T-helper 17 cell (primary cell): ENCODE measurements at regions not wholly inside any gene's neighbourhood (a gene's known extent, or its start where the extent isn't known, plus 50 kb on each side); places are given as distances from the start of the nearest gene placed in this dataset.
"Not testable (repeated sequence)": the region's sequence is repeated elsewhere in the genome, so short reads cannot be mapped to it uniquely, and the experiment has no call there.

Experiments
- ATAC-seq: fragments of 150-1000 bp; cut with Tn5 transposase; 2 replicates; pipeline ENCODE4 v1.10.0; 2021; ENCODE audit warnings: mild to moderate bottlenecking, moderate library complexity
- DNase-seq, 3 donors: peaks; one replicate each; pipeline versions ENCODE4 v3.0.0 to v3.0.0-alpha.2; 2020 to 2021
- H3K9me3 ChIP-seq: one replicate; pipeline ENCODE4 v1.7.0; 2013; ENCODE audit warnings: low read length, mild to moderate bottlenecking; ENCODE audit not compliant: control insufficient read depth, poor library complexity, severe bottlenecking
- H3K27ac Mint-ChIP-seq: one replicate; pipeline ENCODE4 v1.8.0; 2022; ENCODE audit warnings: mild to moderate bottlenecking, moderate library complexity, mixed read lengths
- H3K27me3 Mint-ChIP-seq: one replicate; pipeline ENCODE4 v1.8.0; 2022; ENCODE audit warnings: mixed read lengths
- H3K36me3 Mint-ChIP-seq: one replicate; pipeline ENCODE4 v1.8.0; 2022; ENCODE audit warnings: low read depth, mixed read lengths
- H3K4me1 Mint-ChIP-seq: one replicate; pipeline ENCODE4 v1.8.0; 2022; ENCODE audit warnings: mild to moderate bottlenecking, mixed read lengths
- H3K4me3 Mint-ChIP-seq: one replicate; pipeline ENCODE4 v1.8.0; 2022; ENCODE audit warnings: mild to moderate bottlenecking, moderate library complexity, mixed read lengths

- ATAC-seq (no peak), DNase-seq (no peak)
- Mint-ChIP-seq H3K27me3 (no peaks in the 10 kb centered on the region), H3K36me3 (no peaks in the 10 kb centered on the region), H3K27ac (no peak overlapping the region), H3K4me1 (no peaks in the 10 kb centered on the region), H3K4me3 (no peak overlapping the region)
- H3K9me3 ChIP-seq = no peaks in the 10 kb centered on the region
These were observed 1205.9 kb downstream of the AACS start for GRCh38 chr12:126271159-126271558.

- no peak overlapping the region for H3K27ac Mint-ChIP-seq
- no peak overlapping the region for H3K4me3 Mint-ChIP-seq
- DNase-seq (no peak), ATAC-seq (no peak)
- no peaks in the 10 kb centered on the region for H3K27me3 Mint-ChIP-seq
- peaks cover 3% of the 10 kb centered on the region for H3K9me3 ChIP-seq
- H3K4me1 Mint-ChIP-seq = no peaks in the 10 kb centered on the region
- H3K36me3 Mint-ChIP-seq = no peaks in the 10 kb centered on the region
These were observed 1217.5 kb downstream of the AACS start for GRCh38 chr12:126282691-126283090.

- H3K27me3 Mint-ChIP-seq = no peaks in the 10 kb centered on the region
These were observed 1221.0 kb downstream of the AACS start for GRCh38 chr12:126286203-126286602.

GRCh38 chr12:126290456-126290855 lies 1225.2 kb downstream of the AACS start:
- Mint-ChIP-seq H3K27me3 (no peaks in the 10 kb centered on the region), H3K4me1 (no peaks in the 10 kb centered on the region), H3K36me3 (no peaks in the 10 kb centered on the region), H3K4me3 (no peak overlapping the region), H3K27ac (no peak overlapping the region)
- no peak for ATAC-seq
- DNase-seq = no peak
- H3K9me3 ChIP-seq = peaks cover 3% of the 10 kb centered on the region

More at GRCh38 chr12:126286203-126286602, 1221.0 kb downstream of the AACS start:
- Mint-ChIP-seq H3K27ac (no peak overlapping the region), H3K36me3 (no peaks in the 10 kb centered on the region), H3K4me3 (no peak overlapping the region), H3K4me1 (no peaks in the 10 kb centered on the region)
- ATAC-seq (no peak), DNase-seq (no peak)
- peaks cover 3% of the 10 kb centered on the region for H3K9me3 ChIP-seq

GRCh38 chr12:126291987-126292386 lies 1226.8 kb downstream of the AACS start:
- ATAC-seq, H3K4me3 Mint-ChIP-seq, H3K9me3 ChIP-seq, DNase-seq, H3K4me1 Mint-ChIP-seq, H3K27ac Mint-ChIP-seq, H3K36me3 Mint-ChIP-seq, H3K27me3 Mint-ChIP-seq: not testable (repeated sequence)

- H3K4me3 Mint-ChIP-seq = no peak overlapping the region
- no peaks in the 10 kb centered on the region for H3K36me3 Mint-ChIP-seq
- no peak overlapping the region for H3K27ac Mint-ChIP-seq
- DNase-seq (no peak), ATAC-seq (no peak)
- H3K4me1 Mint-ChIP-seq = no peaks in the 10 kb centered on the region
- H3K27me3 Mint-ChIP-seq = no peaks in the 10 kb centered on the region
- peaks cover 5% of the 10 kb centered on the region for H3K9me3 ChIP-seq
These were observed 1230.4 kb downstream of the AACS start for GRCh38 chr12:126295652-126296051.

GRCh38 chr12:126309278-126309677 lies 1244.0 kb downstream of the AACS start:
- no peaks in the 10 kb centered on the region for H3K27me3 Mint-ChIP-seq
- ATAC-seq (no peak), DNase-seq (no peak)
- no peaks in the 10 kb centered on the region for H3K9me3 ChIP-seq
- no peak overlapping the region for H3K4me3 Mint-ChIP-seq
- H3K27ac Mint-ChIP-seq = no peak overlapping the region
- no peaks in the 10 kb centered on the region for H3K36me3 Mint-ChIP-seq
- no peaks in the 10 kb centered on the region for H3K4me1 Mint-ChIP-seq

- H3K4me1 Mint-ChIP-seq = no peaks in the 10 kb centered on the region
- no peak overlapping the region for H3K4me3 Mint-ChIP-seq
- DNase-seq (no peak), ATAC-seq (no peak)
- H3K27ac Mint-ChIP-seq = no peak overlapping the region
- H3K36me3 Mint-ChIP-seq = no peaks in the 10 kb centered on the region
- H3K27me3 Mint-ChIP-seq = no peaks in the 10 kb centered on the region
- no peaks in the 10 kb centered on the region for H3K9me3 ChIP-seq
These were observed 1247.2 kb downstream of the AACS start for GRCh38 chr12:126312457-126312856.

- no peaks in the 10 kb centered on the region for H3K9me3 ChIP-seq
- DNase-seq (no peak), ATAC-seq (no peak)
- Mint-ChIP-seq H3K4me3 (no peak overlapping the region), H3K27ac (no peak overlapping the region), H3K36me3 (no peaks in the 10 kb centered on the region), H3K27me3 (no peaks in the 10 kb centered on the region), H3K4me1 (no peaks in the 10 kb centered on the region)
These were observed 1251.2 kb downstream of the AACS start for GRCh38 chr12:126316411-126316810.

- DNase-seq = no peak
- H3K9me3 ChIP-seq = no peaks in the 10 kb centered on the region
- Mint-ChIP-seq H3K4me3 (no peak overlapping the region), H3K27ac (no peak overlapping the region), H3K27me3 (no peaks in the 10 kb centered on the region), H3K4me1 (no peaks in the 10 kb centered on the region), H3K36me3 (no peaks in the 10 kb centered on the region)
- ATAC-seq = no peak
These were observed 1272.6 kb downstream of the AACS start for GRCh38 chr12:126337556-126338441.

GRCh38 chr12:126342866-126343265 lies 1277.6 kb downstream of the AACS start:
- DNase-seq (no peak), ATAC-seq (no peak)
- H3K4me3 Mint-ChIP-seq = no peak overlapping the region
- H3K4me1 Mint-ChIP-seq = no peaks in the 10 kb centered on the region
- H3K27me3 Mint-ChIP-seq = no peaks in the 10 kb centered on the region
- H3K36me3 Mint-ChIP-seq = no peaks in the 10 kb centered on the region
- H3K9me3 ChIP-seq = no peaks in the 10 kb centered on the region
- no peak overlapping the region for H3K27ac Mint-ChIP-seq

- no peaks in the 10 kb centered on the region for H3K9me3 ChIP-seq
- no peak overlapping the region for H3K27ac Mint-ChIP-seq
- no peak for ATAC-seq
- H3K36me3 Mint-ChIP-seq = no peaks in the 10 kb centered on the region
- H3K4me1 Mint-ChIP-seq = no peaks in the 10 kb centered on the region
- DNase-seq = no peak
- H3K4me3 Mint-ChIP-seq = no peak overlapping the region
- H3K27me3 Mint-ChIP-seq = no peaks in the 10 kb centered on the region
These were observed 1278.1 kb downstream of the AACS start for GRCh38 chr12:126343321-126343720.

GRCh38 chr12:126346087-126346486 lies 1280.9 kb downstream of the AACS start:
- no peaks in the 10 kb centered on the region for H3K27me3 Mint-ChIP-seq
- H3K9me3 ChIP-seq = no peaks in the 10 kb centered on the region
- H3K27ac Mint-ChIP-seq = no peak overlapping the region
- H3K4me1 Mint-ChIP-seq = no peaks in the 10 kb centered on the region
- ATAC-seq (no peak), DNase-seq (no peak)
- no peaks in the 10 kb centered on the region for H3K36me3 Mint-ChIP-seq
- H3K4me3 Mint-ChIP-seq = no peak overlapping the region

- H3K27ac Mint-ChIP-seq = no peak overlapping the region
- DNase-seq = no peak
- no peaks in the 10 kb centered on the region for H3K9me3 ChIP-seq
- H3K4me1 Mint-ChIP-seq = no peaks in the 10 kb centered on the region
- no peak overlapping the region for H3K4me3 Mint-ChIP-seq
- no peaks in the 10 kb centered on the region for H3K36me3 Mint-ChIP-seq
- ATAC-seq = no peak
- no peaks in the 10 kb centered on the region for H3K27me3 Mint-ChIP-seq
These were observed 1282.2 kb downstream of the AACS start for GRCh38 chr12:126347421-126347820.
